ENCODE measurements at regions not wholly inside any gene's neighbourhood (a gene's known extent, or its start where the extent isn't known, plus 50 kb on each side); places are given as distances from the start of the nearest gene placed in this dataset.

- TF ChIP-seq POLR2A (IDR thresholded peaks at IDR 0.05): no peak
- TF ChIP-seq CTCF (IDR thresholded peaks at IDR 0.05): no peak
- Histone ChIP-seq H3K27me3 (no peaks in the 10 kb centered on the region), H3K9me3 (no peaks in the 10 kb centered on the region), H3K36me3 (no peaks in the 10 kb centered on the region), H3K4me3 (no peak overlapping the region), H3K4me1 (no peaks in the 10 kb centered on the region), H3K27ac (no peak overlapping the region)
- no peak for DNase-seq
Observed at GRCh38 chr3:76684946-76685345, 355.0 kb upstream of the ROBO2 start.

DNA sequence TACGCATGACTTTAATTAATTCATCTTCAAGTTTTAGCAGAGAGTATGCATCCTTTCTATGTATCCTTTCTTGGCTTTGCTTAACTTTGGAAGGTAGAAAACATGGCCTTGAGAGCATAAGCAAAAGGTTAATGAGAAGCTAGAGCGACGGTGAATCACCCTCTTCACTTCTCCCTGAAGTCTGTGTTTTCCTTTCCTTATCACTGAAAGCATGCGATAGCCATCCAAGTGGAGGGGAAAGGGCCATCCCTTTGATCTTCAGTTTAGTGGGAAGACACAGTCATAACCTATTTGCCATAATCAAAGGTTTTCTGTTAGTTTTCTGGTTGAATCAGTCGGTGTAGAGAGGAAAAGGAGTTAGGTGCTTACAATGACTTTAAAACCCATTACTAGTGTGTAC, 354.0 kb upstream of the ROBO2 start:
- Histone ChIP-seq H3K4me1 (no peaks in the 10 kb centered on the region), H3K9me3 (no peaks in the 10 kb centered on the region), H3K36me3 (no peaks in the 10 kb centered on the region), H3K27me3 (no peaks in the 10 kb centered on the region), H3K27ac (no peak overlapping the region), H3K4me3 (no peak overlapping the region)
- DNase-seq: no peak
- no peak for TF ChIP-seq POLR2A (IDR thresholded peaks at IDR 0.05)
- TF ChIP-seq CTCF (IDR thresholded peaks at IDR 0.05): no peak

DNA sequence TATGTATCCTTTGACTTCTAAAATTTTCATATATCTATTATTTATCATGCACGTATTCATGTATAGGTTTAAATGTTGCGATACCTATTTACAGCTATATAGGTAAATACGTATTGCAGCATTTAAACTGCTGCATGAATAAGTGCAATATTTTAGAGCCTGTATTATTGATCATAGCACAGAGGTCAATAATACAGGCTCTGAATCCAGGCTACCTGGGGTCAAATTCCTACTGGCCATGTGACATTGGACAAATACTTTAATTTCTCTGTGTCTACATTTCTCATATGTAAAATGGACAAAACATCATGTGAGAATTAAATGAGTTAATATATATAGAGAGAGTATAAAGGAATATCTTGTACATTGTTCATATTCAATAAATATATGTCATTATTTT, 352.9 kb upstream of the ROBO2 start:
- Histone ChIP-seq H3K36me3 (no peaks in the 10 kb centered on the region), H3K27ac (no peak overlapping the region), H3K4me1 (no peaks in the 10 kb centered on the region), H3K9me3 (no peaks in the 10 kb centered on the region), H3K4me3 (no peak overlapping the region), H3K27me3 (no peaks in the 10 kb centered on the region)
- no peak for DNase-seq
- no peak for TF ChIP-seq CTCF (IDR thresholded peaks at IDR 0.05)
- no peak for TF ChIP-seq POLR2A (IDR thresholded peaks at IDR 0.05)

GRCh38 chr3:76694063-76694462, 345.8 kb upstream of the ROBO2 start:
- no peaks in the 10 kb centered on the region for H3K9me3 ChIP-seq
- H3K4me3 ChIP-seq: no peak overlapping the region
- TF ChIP-seq POLR2A (IDR thresholded peaks at IDR 0.05) (no peak), CTCF (IDR thresholded peaks at IDR 0.05) (no peak)
- no peaks in the 10 kb centered on the region for H3K4me1 ChIP-seq
- no peak overlapping the region for H3K27ac ChIP-seq
- no peak for DNase-seq
- H3K36me3 ChIP-seq: no peaks in the 10 kb centered on the region
- no peaks in the 10 kb centered on the region for H3K27me3 ChIP-seq

- no peak for TF ChIP-seq CTCF (IDR thresholded peaks at IDR 0.05)
- no peak for TF ChIP-seq POLR2A (IDR thresholded peaks at IDR 0.05)
- Histone ChIP-seq H3K27ac (no peak overlapping the region), H3K4me3 (no peak overlapping the region), H3K4me1 (no peaks in the 10 kb centered on the region), H3K9me3 (no peaks in the 10 kb centered on the region), H3K36me3 (no peaks in the 10 kb centered on the region), H3K27me3 (no peaks in the 10 kb centered on the region)
- no peak for DNase-seq
Observed at GRCh38 chr3:76698136-76698706, 341.7 kb upstream of the ROBO2 start.

DNA sequence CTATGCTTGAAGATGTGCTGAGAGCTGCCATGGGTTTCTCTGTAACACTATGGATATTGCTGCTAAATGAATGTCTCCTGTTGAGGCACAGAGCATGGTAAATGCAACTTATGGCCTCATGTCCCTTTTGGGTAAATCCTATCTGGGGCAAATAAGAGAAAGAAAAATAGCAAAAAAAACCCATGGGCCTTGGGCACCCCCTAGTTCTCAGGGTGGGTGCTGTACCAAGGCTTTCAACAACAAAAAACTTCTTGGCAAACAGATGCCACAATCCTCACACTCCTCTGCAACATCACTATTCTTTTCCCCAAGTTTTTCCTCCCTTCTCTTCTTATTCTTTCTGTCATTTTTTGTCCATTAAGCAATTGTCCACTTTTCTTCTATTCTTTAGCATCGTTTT, 340.1 kb upstream of the ROBO2 start:
- H3K27me3 ChIP-seq: no peaks in the 10 kb centered on the region
- H3K27ac ChIP-seq: no peak overlapping the region
- TF ChIP-seq POLR2A (IDR thresholded peaks at IDR 0.05) (no peak), CTCF (IDR thresholded peaks at IDR 0.05) (no peak)
- H3K4me1 ChIP-seq: no peaks in the 10 kb centered on the region
- H3K36me3 ChIP-seq: no peaks in the 10 kb centered on the region
- H3K4me3 ChIP-seq: no peak overlapping the region
- no peak for DNase-seq
- H3K9me3 ChIP-seq: no peaks in the 10 kb centered on the region

All from Peyer's patch (tissue), 4 donors.